HepG2 (cell line): ENCODE measurements at regions not wholly inside any gene's neighbourhood (a gene's known extent, or its start where the extent isn't known, plus 50 kb on each side); places are given as distances from the start of the nearest gene placed in this dataset.

Experiments used
- ATAC-seq: fragments of 200-7000 bp; cut with Tn5 transposase; 3 replicates; pipeline ENCODE4 v1.9.1; 2020; ENCODE audit warnings: mild to moderate bottlenecking, moderate library complexity
- BruUV-seq: library from RNA; stranded (reverse); fragments of 400-500 nt; replicated peaks from 2 replicates; lab custom pipeline; 2021; lab: Mats Ljungman, UMichigan
- CTCF ChIA-PET: fragments of 300-600 bp; formaldehyde crosslinking; extraction: SDS; loops from one replicate; lab custom pipeline; 2021; ENCODE audit warnings: low total read pairs, inconsistent platforms, low intra/inter-chr PET ratio; lab: Yijun Ruan, JAX
- POLR2A ChIA-PET: fragments of 350-600 bp; sonication (Branson Sonifier 250); formaldehyde crosslinking; loops from one replicate; lab custom pipeline; 2020; ENCODE audit warnings: antibody characterized with exemption, inconsistent platforms; lab: Yijun Ruan, JAX
- DNase-seq: peaks from one replicate; pipeline ENCODE4 v3.0.0-alpha.2; 2015; ENCODE audit warnings: low spot score
- FAIRE-seq: peaks from 3 replicates; lab custom pipeline; 2011; peaks lifted over from hg19 to GRCh38; lab: Jason Lieb, UNC
- H2AFZ ChIP-seq: one replicate; pipeline ENCODE4 v1.6.1; 2011; ENCODE audit warnings: low read length, inconsistent platforms
- H3K27ac ChIP-seq: fragments of 300-600 bp; 3 replicates; pipeline ENCODE4 v1.8.0; 2011; ENCODE audit warnings: mixed run types, mild to moderate bottlenecking, mixed read lengths, low read length, inconsistent platforms; ENCODE audit not compliant: insufficient read depth; ENCODE audit errors: extremely low read length
- H3K27me3 ChIP-seq, 2 experiments: fragments of 200-600 bp in 1 of 2; 2 replicates in 1 of 2; 3 replicates in 1 of 2; pipeline versions ENCODE4 v1.6.0 to v1.8.0; 2011; ENCODE audit warnings: low read length in 2 of 2, mild to moderate bottlenecking in 2 of 2, moderate library complexity in 2 of 2, inconsistent platforms in 1 of 2; ENCODE audit not compliant: insufficient read depth in 2 of 2, control insufficient read depth in 1 of 2
- H3K36me3 ChIP-seq, 2 experiments: fragments of 200-600 bp in 1 of 2; replicated peaks in 1 of 2; 2 replicates in 1 of 2; 3 replicates in 1 of 2; pipeline versions ENCODE4 v1.5.1 to v1.8.0; 2011; ENCODE audit warnings: low read length in 2 of 2, inconsistent platforms in 1 of 2; ENCODE audit not compliant: insufficient read depth in 2 of 2, control insufficient read depth in 1 of 2
- H3K4me1 ChIP-seq: 2 replicates; pipeline ENCODE4 v1.5.1; 2012; ENCODE audit warnings: low read length, inconsistent platforms; ENCODE audit not compliant: insufficient read depth
- H3K4me2 ChIP-seq: 2 replicates; pipeline ENCODE4 v1.6.0; 2011; ENCODE audit warnings: low read depth, low read length, inconsistent platforms
- H3K4me3 ChIP-seq, 3 experiments: fragments of 200-600 bp in 1 of 3; sonication (generic), shearing (Covaris generic) in 1 of 3; replicated peaks in 1 of 3; 2 replicates each; pipeline ENCODE4 v1.5.1; 2011 to 2016; ENCODE audit warnings: low read length in 3 of 3, inconsistent platforms in 2 of 3, low read depth in 2 of 3, mild to moderate bottlenecking in 2 of 3, control low read depth in 1 of 3, mixed read lengths in 1 of 3; ENCODE audit not compliant: insufficient read depth in 1 of 3
- H3K79me2 ChIP-seq: one replicate; pipeline ENCODE4 v1.6.1; 2011; ENCODE audit warnings: low read length, inconsistent platforms; ENCODE audit not compliant: insufficient read depth
- H3K9ac ChIP-seq: 2 replicates; pipeline ENCODE4 v1.6.0; 2011; ENCODE audit warnings: mild to moderate bottlenecking, low read depth, low read length, inconsistent platforms; ENCODE audit not compliant: insufficient read depth
- H3K9me3 ChIP-seq: 2 replicates; pipeline ENCODE4 v1.5.1; 2012; ENCODE audit warnings: mild to moderate bottlenecking, low read length
- H4K20me1 ChIP-seq: 2 replicates; pipeline ENCODE4 v1.6.0; 2011; ENCODE audit warnings: inconsistent platforms, mild to moderate bottlenecking, low read length, moderate library complexity; ENCODE audit not compliant: insufficient read depth
- HNF4A ChIP-seq: sonication (generic); formaldehyde crosslinking; IDR thresholded peaks from 2 replicates; pipeline ENCODE4 v1.4.0; 2020; ENCODE audit warnings: missing genetic modification reagents
- WGBS: methylation state at CpG from one replicate; pipeline ENCODE4 v1.1.6; 2017; ENCODE audit warnings: low lambda C conversion rate; 5-methylcytosine and 5-hydroxymethylcytosine counted together
- in situ Hi-C: cut with HindIII; loops from 2 replicates; pipeline ENCODE4 v1.10.0; 2017; ENCODE audit warnings: low pct_unique_long_range_greater_than_20kb; ENCODE audit not compliant: extremely low pct_ligation_motif_present
- intact Hi-C: fragments of 100-400 bp; cut with micrococcal nuclease; formaldehyde crosslinking; loops from one replicate; pipeline ENCODE4 v1.10.0; 2022; ENCODE audit not compliant: unreplicated experiment
- TF ChIP-seq, protein P1 (sequence below): sonication (generic); formaldehyde crosslinking; IDR thresholded peaks from 2 replicates; pipeline ENCODE4 v1.4.0; 2020; ENCODE audit warnings: missing genetic modification reagents
- TF ChIP-seq, protein P2 (sequence below), 2 experiments: sonication (generic) in 1 of 2; formaldehyde crosslinking in 1 of 2; IDR thresholded peaks; 2 replicates each; pipeline versions ENCODE4 v1.4.0 to v1.6.1; 2016 to 2020; ENCODE audit warnings: borderline replicate concordance in 1 of 2, low read depth in 1 of 2, mild to moderate bottlenecking in 1 of 2, missing genetic modification reagents in 1 of 2

- Histone ChIP-seq H3K79me2 (no peaks in the 10 kb centered on the region), H2AFZ (no peak overlapping the region), H3K27me3 (no peaks in the 10 kb centered on the region), H3K4me3 (no peak overlapping the region), H4K20me1 (peaks cover 3% of the 10 kb centered on the region; the same call in 1 of the 2 replicates), H3K4me1 (peaks cover 47% of the 10 kb centered on the region), H3K9ac (no peak overlapping the region), H3K36me3 (no peaks in the 10 kb centered on the region), H3K27ac (no peak overlapping the region), H3K4me2 (peak overlapping the region; percentile 38; the same call in 1 of the 2 replicates), H3K9me3 (no peaks in the 10 kb centered on the region)
- intact Hi-C loops = no loop called here
- POLR2A ChIA-PET = no interaction called here
- FAIRE-seq (no peak), DNase-seq (peak; percentile 29), ATAC-seq (no peak)
- 77% methylated on average over 3 of the region's 3 CpGs for WGBS
- TF ChIP-seq, protein P1, sequence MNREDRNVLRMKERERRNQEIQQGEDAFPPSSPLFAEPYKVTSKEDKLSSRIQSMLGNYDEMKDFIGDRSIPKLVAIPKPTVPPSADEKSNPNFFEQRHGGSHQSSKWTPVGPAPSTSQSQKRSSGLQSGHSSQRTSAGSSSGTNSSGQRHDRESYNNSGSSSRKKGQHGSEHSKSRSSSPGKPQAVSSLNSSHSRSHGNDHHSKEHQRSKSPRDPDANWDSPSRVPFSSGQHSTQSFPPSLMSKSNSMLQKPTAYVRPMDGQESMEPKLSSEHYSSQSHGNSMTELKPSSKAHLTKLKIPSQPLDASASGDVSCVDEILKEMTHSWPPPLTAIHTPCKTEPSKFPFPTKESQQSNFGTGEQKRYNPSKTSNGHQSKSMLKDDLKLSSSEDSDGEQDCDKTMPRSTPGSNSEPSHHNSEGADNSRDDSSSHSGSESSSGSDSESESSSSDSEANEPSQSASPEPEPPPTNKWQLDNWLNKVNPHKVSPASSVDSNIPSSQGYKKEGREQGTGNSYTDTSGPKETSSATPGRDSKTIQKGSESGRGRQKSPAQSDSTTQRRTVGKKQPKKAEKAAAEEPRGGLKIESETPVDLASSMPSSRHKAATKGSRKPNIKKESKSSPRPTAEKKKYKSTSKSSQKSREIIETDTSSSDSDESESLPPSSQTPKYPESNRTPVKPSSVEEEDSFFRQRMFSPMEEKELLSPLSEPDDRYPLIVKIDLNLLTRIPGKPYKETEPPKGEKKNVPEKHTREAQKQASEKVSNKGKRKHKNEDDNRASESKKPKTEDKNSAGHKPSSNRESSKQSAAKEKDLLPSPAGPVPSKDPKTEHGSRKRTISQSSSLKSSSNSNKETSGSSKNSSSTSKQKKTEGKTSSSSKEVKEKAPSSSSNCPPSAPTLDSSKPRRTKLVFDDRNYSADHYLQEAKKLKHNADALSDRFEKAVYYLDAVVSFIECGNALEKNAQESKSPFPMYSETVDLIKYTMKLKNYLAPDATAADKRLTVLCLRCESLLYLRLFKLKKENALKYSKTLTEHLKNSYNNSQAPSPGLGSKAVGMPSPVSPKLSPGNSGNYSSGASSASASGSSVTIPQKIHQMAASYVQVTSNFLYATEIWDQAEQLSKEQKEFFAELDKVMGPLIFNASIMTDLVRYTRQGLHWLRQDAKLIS = no peak
- TF ChIP-seq, protein P2, sequence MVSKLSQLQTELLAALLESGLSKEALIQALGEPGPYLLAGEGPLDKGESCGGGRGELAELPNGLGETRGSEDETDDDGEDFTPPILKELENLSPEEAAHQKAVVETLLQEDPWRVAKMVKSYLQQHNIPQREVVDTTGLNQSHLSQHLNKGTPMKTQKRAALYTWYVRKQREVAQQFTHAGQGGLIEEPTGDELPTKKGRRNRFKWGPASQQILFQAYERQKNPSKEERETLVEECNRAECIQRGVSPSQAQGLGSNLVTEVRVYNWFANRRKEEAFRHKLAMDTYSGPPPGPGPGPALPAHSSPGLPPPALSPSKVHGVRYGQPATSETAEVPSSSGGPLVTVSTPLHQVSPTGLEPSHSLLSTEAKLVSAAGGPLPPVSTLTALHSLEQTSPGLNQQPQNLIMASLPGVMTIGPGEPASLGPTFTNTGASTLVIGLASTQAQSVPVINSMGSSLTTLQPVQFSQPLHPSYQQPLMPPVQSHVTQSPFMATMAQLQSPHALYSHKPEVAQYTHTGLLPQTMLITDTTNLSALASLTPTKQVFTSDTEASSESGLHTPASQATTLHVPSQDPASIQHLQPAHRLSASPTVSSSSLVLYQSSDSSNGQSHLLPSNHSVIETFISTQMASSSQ (IDR thresholded peaks at IDR 0.05; ENCODE audit: low read depth) = no peak
- TF ChIP-seq, protein P2 (CRISPR knock-in tag; IDR thresholded peaks at IDR 0.05; ENCODE audit: borderline replicate concordance) = no peak
- TF ChIP-seq HNF4A (CRISPR knock-in tag) = peak; percentile 58; the same call in 1 of the 2 replicates
- CTCF ChIA-PET = no interaction called here
- in situ Hi-C loops = no loop called here
- BruUV-seq = no TSS peak
Measured at GRCh38 chr14:71553779-71554178, 378.4 kb upstream of the RGS6 start.
